SIG-M5 treated with dmso at 0.1 percent for 504 hours (cell line): ENCODE measurements at regions not wholly inside any gene's neighbourhood (a gene's known extent, or its start where the extent isn't known, plus 50 kb on each side); places are given as distances from the start of the nearest gene placed in this dataset.
"Not testable (repeated sequence)": the region's sequence is repeated elsewhere in the genome, so short reads cannot be mapped to it uniquely, and the experiment has no call there.

Source experiments
- DNase-seq: peaks from one replicate; lab custom pipeline; 2025; ENCODE audit not compliant: unreplicated experiment; lab: John Stamatoyannopoulos, UW

DNA sequence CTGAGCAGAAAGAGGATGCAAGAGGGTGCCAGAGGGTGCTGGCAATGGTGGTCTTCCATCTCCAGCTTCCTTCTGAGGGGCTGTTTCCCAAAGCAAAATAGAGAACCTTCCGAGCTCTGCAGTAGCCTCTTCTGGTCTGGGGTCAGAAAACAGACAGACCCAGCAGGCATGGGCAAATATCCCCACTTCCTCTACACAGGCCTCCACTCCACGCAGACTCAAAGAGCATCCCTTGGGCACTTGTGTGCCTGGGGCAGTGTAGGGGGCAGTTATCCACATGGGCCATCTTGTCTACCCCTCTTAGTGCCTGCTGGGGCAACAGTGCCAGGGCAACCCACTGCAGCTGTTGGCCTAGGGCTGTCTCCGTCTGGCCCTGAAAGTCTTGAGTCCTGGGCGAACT lies 231.9 kb downstream of the TTC8 start:
- DNase-seq: no peak

DNA sequence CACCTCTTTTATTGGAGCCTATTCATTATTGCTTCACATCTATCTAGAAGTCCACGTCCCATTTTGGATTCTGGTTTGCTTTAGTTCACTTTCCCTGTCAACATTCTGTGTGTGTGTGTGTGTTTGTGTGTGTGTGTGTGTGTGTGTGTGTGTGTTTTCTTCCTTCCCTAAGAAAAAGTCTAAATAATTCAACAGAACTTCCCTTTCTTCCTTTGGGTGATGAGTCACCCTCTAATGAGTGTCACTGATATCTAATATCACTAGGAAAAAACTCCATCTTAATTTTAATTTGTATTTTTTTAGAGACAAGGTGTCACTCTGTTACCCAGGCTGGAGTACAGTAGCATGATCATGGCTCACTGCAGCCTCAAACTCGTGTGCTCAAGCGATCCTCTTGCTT lies 234.2 kb downstream of the TTC8 start:
- no peak for DNase-seq

DNA sequence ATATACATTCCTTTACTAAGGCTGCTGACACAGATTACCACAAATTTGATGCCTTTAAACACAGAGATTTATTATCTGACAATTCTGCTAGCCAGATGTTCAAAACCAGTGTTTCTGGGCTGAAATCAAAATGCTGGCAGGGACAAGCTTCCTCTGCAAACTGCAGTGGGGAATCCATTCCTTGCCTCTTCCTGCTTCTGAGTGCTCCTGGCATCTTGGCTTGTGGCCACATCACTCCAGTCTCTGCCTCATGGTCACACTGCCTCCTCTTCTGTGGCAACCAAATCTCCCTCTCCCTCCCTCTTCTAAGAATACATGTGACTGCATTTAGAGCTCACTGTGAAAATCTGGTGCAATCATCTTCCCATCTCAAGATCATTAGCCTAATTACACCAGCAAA lies 235.7 kb downstream of the TTC8 start:
- DNase-seq: no peak

DNA sequence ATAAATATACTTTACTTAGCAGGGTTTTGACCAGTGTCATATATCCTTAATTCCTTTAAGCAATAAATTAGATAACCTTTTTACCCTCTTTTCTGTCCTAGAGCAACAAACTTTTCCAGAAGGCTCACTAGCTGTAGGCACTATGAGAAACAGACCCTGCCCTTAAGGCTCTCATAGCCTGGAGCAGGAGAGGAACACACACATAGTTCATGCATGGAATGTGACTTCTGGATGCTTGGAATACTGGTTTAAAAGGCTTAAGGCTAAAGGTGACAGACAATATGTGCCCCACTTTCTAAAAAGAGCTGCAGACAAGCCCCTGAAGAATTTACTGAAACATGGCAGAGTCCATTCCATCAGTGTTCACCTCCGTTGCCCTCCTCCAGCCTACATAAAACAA lies 237.2 kb downstream of the TTC8 start:
- no peak for DNase-seq

DNA sequence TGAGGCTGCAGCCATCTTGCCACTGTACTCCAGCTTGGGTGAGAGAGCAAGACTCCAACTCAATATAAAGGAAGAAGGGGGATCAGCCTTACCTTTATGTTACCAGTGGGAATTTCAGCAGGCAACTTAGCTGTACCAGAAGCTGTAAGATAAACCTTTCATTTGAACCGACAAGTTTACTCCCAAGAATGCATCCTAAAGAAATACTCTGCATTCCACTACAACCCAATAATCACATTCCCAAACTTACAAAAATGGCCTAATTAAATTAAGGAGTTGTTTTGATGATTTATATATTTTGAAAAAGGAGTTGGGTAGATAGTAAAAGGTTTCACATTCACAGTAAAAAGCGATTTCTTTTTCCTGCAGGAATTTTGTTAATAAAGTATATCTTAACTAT lies 241.4 kb downstream of the TTC8 start:
- DNase-seq: no peak

DNA sequence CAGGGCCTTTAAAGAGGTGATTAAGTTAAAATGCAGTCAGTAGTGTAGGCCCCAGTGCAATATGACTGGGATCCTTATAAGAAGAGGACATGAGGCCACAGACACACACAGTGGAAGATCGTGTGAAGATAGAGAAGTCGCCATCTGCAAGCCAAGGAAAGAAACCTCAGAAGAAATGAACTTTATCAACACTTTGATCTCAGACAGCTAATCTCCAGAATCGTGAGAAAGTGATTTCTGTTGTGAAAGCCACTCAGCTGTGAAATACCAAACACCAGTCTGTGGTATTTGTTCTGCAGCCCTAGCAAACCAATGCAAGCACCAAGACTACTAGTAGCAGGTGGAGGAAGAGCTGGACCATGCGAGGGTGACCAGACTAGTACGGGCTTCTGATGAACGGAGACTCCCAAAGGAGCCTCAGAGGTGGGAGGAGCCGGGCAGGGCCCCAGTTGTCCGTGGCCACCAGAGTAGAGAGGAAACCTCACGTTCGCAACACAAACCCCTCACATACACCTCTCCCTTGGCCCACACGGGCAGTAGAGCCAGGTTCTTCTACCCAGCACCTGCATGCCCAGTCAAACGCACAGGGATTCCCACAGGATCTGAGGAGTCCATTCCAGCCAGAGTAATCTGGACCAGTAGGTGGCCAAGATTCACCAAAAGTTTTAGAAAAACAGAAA lies 243.0 kb downstream of the TTC8 start:
- no peak for DNase-seq

DNA sequence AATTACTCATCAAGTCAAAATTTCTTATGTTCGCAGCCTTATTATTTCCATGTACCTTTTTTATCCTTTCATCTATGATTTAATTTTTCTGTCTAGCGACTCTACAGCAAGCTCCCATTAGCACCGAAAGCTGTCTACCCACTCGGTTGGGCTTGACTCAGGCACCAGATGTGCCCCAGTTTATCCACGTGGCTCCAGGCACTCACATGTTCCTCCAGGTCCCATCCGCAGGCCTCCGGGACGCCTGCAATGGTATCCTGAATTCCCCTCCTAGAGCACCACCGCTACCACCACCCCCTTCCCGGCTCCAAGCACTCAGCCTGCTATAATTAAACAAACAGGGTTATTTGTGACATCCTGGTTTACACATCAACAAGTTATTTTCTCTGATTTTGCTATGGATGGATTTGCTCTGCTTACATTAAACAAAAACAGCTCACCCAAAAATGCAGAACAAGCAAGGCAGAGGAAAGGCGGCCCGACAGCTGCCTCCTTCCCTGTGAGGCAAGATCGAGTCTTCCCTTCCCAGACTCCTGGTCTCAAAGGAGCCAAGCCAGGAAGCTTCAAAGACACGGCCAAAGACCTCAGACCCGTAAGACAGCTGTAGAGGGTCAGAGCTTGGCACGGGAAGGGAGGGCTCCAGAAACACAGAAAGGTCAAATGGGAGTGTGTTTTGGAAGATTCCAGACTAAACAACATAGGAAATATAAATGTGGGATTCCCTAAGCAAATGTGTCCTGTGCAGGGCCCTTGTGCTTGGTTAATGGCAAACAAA lies 253.8 kb downstream of the TTC8 start:
- DNase-seq: no peak

DNA sequence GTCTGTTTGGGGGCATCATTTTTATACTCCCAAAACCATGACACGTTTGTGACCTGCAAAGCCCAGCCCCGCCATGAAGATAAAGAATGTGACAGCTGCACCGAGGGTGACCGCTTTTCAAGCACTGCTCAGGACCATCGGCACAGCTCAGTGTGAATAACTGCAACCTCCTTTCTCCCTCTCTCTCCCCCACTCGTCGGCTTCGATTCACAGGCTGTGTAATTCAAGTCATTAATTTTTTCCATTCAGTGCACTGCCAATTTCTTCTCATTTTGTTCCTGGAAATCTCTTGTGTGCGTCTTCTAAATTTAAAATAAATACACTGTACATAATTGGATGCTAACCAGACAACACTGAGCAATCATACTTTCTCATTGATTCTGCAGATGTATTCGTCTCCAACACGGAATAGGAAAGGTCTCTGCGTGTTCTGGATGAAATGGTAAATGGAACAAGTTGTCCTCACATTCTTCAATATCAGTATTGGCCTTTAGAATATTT lies 260.8 kb downstream of the TTC8 start:
- no peak for DNase-seq

DNA sequence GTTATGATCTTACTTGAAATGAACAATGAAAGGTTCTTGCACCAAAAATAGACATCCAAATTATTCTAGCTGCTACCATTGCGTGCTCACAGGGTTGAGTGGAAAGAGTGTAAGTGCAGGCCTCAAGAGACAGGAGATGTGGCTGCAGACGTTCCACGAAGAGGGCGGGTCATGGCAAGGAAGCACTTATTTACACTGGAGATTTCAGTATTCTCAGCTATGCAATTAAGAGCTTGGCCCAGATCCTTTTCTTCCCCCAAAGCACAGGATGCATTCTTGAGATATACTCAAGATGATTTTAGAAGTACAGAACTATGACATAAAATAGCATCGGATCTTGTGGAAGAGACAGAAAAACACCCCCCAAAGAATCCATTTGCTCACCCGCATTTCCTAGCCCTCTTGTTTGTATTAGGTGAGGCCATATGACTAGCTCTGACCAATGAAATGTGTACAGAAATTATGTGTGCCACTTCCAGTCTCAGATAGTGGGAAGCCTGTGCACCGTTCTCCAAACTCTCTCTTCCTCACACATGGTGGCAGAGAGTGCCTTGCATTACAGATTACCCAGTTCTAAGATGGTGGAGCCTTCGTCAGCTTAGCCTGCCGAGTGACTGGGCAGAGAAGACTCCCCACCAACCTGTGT lies 261.4 kb downstream of the TTC8 start:
- DNase-seq: no peak

DNA sequence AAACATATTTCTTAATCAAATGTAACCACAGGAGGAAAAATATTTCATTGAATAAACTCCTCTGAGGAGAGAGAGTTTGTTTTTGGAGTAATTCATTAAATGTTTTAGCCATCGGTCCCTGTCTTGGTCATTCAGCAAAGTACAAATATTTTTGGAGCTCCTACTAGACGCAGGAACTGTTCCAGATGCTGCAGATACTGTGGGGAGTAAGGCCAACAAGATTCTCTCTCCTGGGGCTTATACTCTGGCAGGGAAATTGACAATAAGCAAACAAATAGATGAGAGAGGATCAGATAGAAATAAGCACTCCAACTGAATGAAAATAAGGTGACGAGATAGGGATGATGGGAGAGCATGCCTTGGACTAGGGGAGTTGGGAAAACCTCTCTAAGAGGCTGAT lies 264.1 kb downstream of the TTC8 start:
- DNase-seq: no peak

DNA sequence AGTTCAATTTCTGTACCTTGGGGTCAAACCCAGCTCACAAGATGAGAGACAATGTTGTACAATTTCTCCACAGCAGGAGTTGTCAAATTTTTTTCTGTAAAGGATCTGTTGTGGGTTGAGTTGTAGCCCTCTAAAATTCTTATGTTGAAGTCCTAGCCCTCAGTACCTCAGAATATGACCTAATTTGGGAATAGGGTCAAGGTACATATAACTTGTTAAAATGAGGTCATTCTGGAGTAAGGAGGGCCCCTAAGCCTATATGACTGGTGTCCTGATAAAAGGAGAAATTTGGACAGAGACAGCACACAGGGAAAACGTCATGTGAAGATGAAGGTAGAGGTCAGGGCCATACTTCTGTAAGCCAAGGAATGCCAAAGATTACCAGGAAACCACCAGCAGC lies 264.9 kb downstream of the TTC8 start:
- no peak for DNase-seq

DNA sequence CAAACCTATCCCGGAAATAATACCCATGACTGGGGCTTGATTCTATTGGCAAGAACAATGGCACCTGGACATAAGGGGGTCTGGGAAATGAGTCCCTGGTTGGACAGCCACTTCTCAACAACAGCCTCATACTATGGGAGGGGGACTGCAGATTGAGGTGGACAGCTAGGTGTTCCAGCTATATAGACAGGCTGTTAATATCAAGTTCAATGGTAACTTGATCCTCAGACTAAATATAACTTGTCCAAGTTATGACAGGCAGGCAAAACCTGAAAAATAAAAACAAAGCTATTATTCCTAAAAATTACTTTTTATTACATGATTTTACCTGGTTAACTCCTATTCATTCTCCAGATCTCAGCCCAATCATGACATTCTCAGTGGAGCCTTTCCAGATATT lies 267.3 kb downstream of the TTC8 start:
- no peak for DNase-seq

DNA sequence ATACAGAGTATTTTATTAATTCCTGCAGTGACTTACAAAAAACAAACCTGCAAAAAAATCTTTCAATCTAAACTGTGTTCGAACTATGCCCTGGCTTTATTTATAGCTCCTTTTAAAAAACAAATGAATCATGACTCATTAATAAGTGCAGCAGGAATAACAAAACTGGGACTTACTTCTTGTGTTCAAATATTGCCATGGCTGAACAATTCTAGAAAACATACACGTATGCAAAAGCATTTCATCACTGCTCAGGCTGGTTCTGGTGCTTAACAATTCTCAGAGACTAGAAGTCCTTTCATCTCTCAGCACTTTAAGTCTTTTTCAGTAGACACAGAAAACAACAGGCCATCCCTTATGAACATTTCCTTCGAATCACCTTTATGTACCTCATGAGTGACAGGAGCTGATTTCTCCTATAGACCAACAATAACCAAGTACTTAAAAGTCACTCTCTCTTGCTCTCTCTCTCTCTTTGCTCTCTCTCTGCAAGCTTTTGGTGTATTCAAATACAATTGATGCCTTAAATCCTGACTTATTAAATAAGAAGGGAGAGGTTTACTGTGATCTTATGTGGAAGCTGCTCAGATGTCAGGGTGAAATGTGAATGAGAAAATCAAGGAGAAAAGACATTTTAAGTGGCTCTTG lies 268.8 kb downstream of the TTC8 start:
- DNase-seq: no peak

DNA sequence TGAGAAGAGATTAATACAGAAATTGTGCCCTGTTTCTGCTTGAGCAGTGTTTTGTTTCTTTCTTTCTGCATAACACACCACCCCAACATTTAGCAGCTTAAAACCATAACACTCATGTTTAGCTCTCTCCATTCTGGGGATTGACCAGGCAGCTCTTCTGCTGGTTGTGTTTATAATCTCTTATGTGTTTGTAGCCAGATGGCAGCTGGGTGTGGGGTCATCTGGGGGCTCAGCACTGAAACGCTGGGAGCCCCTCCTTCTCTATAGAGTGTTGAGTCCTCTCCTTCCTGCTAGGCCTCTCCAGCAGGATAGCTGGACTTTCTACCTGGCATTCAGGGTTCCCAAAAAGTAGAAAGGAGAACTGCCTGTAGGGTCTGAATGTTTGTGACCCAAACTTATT lies 270.6 kb downstream of the TTC8 start:
- no peak for DNase-seq

DNA sequence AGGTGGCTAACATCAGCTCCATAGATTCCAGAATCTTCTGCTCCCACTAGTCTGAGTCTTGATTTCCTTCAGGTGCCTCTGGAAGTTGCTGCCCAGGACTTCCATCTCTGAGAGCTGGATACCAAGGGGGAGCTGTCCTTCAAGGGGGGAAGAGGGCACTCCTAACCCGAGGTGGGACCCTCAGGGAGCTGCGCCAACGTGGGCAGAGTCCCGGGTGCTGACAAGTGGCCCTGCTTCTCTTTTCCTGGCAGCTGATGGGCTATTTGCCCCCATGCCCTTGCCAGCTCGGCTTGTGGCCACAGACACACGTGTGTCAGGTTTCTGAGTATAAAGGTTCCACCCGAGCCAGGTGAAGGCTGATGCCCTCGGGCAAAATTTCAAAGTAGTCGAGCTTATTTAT lies 272.5 kb downstream of the TTC8 start:
- DNase-seq: no peak

DNA sequence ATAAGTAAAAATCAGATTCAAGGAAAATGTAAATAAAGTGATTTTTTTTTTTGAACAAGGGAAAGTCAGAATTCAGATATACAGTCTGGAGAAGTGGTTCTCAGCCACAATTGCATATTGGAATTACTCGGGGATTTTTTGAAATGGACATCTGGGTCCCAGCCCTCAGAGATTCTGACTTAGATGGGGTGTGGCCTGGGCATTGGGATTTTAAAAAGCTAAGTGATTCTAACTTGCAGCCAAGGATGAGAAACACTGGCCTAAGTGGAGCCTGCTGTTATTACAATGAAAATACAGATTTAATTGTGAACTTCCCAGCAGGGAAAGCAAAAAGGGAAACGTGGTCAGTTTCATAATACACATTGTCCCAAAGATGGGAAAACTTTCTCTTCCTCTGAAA lies 273.8 kb downstream of the TTC8 start:
- DNase-seq: no peak

DNA sequence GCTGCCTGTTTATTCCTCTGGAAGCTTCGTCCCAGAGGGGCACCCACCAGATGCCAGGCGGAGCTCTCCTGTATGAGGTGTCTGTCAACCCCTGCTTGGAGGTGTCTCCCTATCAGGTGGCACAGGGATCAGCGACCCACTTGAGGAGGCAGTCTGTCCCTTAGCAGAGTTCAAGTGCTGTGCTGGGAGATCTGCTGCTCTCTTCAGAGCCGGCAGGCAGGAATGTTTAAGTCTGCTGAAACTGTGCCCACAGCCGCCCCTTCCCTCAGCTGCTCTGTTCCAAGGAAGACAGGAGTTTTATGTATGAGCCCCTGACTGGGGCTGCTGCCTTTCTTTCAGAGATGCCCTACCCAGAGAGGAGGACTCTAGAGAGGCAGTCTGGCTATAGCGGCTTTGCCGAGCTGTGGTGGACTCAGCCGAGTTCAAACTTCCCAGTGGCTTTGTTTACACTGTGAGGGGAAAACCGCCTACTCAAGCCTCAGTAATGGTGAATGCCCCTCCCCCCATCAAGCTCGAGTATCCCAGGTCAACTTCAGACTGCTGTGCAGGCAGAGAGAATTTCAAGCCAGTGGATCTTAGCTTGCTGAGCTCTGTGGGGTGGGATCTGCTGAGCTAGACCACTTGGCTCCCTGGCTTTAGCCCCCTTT lies 279.8 kb downstream of the TTC8 start:
- not testable (repeated sequence) for DNase-seq

DNA sequence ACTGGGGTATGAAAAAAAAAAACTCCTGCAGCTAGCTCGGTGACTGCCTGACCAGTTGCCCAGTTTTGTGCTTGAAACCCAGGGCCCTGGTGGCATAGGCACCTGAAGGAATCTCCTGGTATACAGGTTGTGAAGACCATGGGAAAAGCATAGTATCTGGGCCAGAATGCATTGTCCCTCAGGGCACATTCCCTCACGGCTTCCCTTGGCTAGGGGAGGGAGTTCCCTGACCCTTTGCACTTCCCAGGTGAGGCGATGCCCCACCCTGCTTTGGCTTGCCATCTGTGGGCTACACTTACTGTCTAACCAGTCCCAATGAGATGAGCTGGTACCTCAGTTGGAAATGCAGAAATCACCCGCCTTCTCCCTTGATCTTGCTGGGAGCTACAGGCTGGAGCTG lies 280.4 kb downstream of the TTC8 start:
- not testable (repeated sequence) for DNase-seq
